IMR-90 (cell line): ENCODE measurements at regions not wholly inside any gene's neighbourhood (a gene's known extent, or its start where the extent isn't known, plus 50 kb on each side); places are given as distances from the start of the nearest gene placed in this dataset.

Experiments
- ATAC-seq: fragments of 200-7000 bp; cut with Tn5 transposase; 2 replicates; pipeline ENCODE4 v1.9.1; 2020; ENCODE audit warnings: low read depth, mild to moderate bottlenecking, moderate library complexity
- BruUV-seq: library from RNA; stranded (reverse); fragments of 400-500 nt; replicated peaks from 2 replicates; lab custom pipeline; 2021; lab: Mats Ljungman, UMichigan
- CTCF ChIA-PET: fragments of 300-600 bp; formaldehyde crosslinking; extraction: SDS; loops from one replicate; lab custom pipeline; 2021; ENCODE audit warnings: antibody characterized with exemption; lab: Yijun Ruan, JAX
- POLR2A ChIA-PET: fragments of 300-600 bp; sonication (Branson Sonifier 250); formaldehyde crosslinking; loops from one replicate; lab custom pipeline; 2022; ENCODE audit warnings: antibody characterized with exemption; ENCODE audit not compliant: unreplicated experiment; lab: Charles Lee
- DNase-seq: peaks from one replicate; pipeline ENCODE4 v3.0.0; 2013
- H2AFZ ChIP-seq: replicated peaks from 2 replicates; pipeline ENCODE3; 2013; ENCODE audit warnings: low read length, mild to moderate bottlenecking; ENCODE audit not compliant: poor library complexity
- H2AK5ac ChIP-seq: 2 replicates; pipeline ENCODE4 v1.6.1; 2013; ENCODE audit warnings: low read depth, low read length, inconsistent platforms
- H2AK9ac ChIP-seq: replicated peaks from 2 replicates; pipeline ENCODE3; 2013; ENCODE audit warnings: mild to moderate bottlenecking, low read depth, low read length, moderate library complexity; ENCODE audit not compliant: poor library complexity
- H2BK120ac ChIP-seq: 2 replicates; pipeline ENCODE4 v1.6.1; 2013; ENCODE audit warnings: low read depth, low read length, inconsistent platforms
- H2BK15ac ChIP-seq: 3 replicates; pipeline ENCODE4 v1.6.1; 2013; ENCODE audit warnings: low read depth, low read length, inconsistent platforms
- H2BK20ac ChIP-seq: 2 replicates; pipeline ENCODE4 v1.6.1; 2013; ENCODE audit warnings: low read depth, mild to moderate bottlenecking, inconsistent platforms, low read length, moderate library complexity
- H2BK5ac ChIP-seq: 2 replicates; pipeline ENCODE4 v1.6.1; 2013; ENCODE audit warnings: mild to moderate bottlenecking, low read depth, low read length, inconsistent platforms; ENCODE audit not compliant: poor library complexity, severe bottlenecking
- H3K14ac ChIP-seq: replicated peaks from 2 replicates; pipeline ENCODE4 v1.6.1; 2013; ENCODE audit warnings: low read depth, low read length, inconsistent platforms
- H3K18ac ChIP-seq: 2 replicates; pipeline ENCODE4 v1.6.1; 2013; ENCODE audit warnings: low read depth, low read length, control low read depth
- H3K23ac ChIP-seq: 2 replicates; pipeline ENCODE4 v1.6.1; 2013; ENCODE audit warnings: low read depth, low read length, inconsistent platforms
- H3K27ac ChIP-seq: 2 replicates; pipeline ENCODE4 v1.5.1; 2013; ENCODE audit warnings: mild to moderate bottlenecking, control low read depth, low read length; ENCODE audit not compliant: insufficient read depth
- H3K27me3 ChIP-seq: 2 replicates; pipeline ENCODE4 v1.6.1; 2013; ENCODE audit warnings: low read length; ENCODE audit not compliant: control insufficient read depth, insufficient read depth
- H3K36me3 ChIP-seq: 2 replicates; pipeline ENCODE4 v1.6.1; 2013; ENCODE audit warnings: low read length, mixed read lengths; ENCODE audit not compliant: control insufficient read depth, insufficient read depth
- H3K4ac ChIP-seq: 2 replicates; pipeline ENCODE4 v1.6.1; 2013; ENCODE audit warnings: low read depth, low read length, inconsistent platforms
- H3K4me1 ChIP-seq: 2 replicates; pipeline ENCODE4 v1.6.1; 2013; ENCODE audit warnings: low read length, mixed read lengths; ENCODE audit not compliant: control insufficient read depth, insufficient read depth
- H3K4me2 ChIP-seq: 2 replicates; pipeline ENCODE4 v1.6.1; 2013; ENCODE audit warnings: low read depth, mild to moderate bottlenecking, control low read depth, low read length, moderate library complexity
- H3K4me3 ChIP-seq: 2 replicates; pipeline ENCODE4 v1.5.1; 2013; ENCODE audit warnings: low read depth, mild to moderate bottlenecking, control low read depth, low read length, moderate library complexity; ENCODE audit not compliant: insufficient read depth
- H3K56ac ChIP-seq: 2 replicates; pipeline ENCODE4 v1.6.1; 2013; ENCODE audit warnings: low read length, inconsistent platforms; ENCODE audit not compliant: insufficient read depth; ENCODE audit errors: extremely low read depth
- H3K79me1 ChIP-seq, 2 experiments: 2 replicates each; pipeline ENCODE4 v1.6.1; 2013; ENCODE audit warnings: low read length in 2 of 2, inconsistent platforms in 1 of 2, low read depth in 1 of 2
- H3K9ac ChIP-seq: 2 replicates; pipeline ENCODE4 v1.6.1; 2013; ENCODE audit warnings: low read depth, low read length, control low read depth
- H3K9me1 ChIP-seq: 2 replicates; pipeline ENCODE4 v1.6.1; 2013; ENCODE audit warnings: low read length, inconsistent platforms; ENCODE audit not compliant: insufficient read depth
- H3K9me3 ChIP-seq: 2 replicates; pipeline ENCODE4 v1.6.1; 2013; ENCODE audit warnings: low read length; ENCODE audit not compliant: control insufficient read depth, insufficient read depth
- H4K20me1 ChIP-seq: 2 replicates; pipeline ENCODE4 v1.6.1; 2013; ENCODE audit warnings: low read length, inconsistent platforms; ENCODE audit not compliant: insufficient read depth
- H4K5ac ChIP-seq: 2 replicates; pipeline ENCODE4 v1.6.1; 2013; ENCODE audit warnings: mild to moderate bottlenecking, low read depth, low read length, control low read depth
- H4K8ac ChIP-seq, 2 experiments: 2 replicates each; pipeline ENCODE4 v1.6.1; 2013; ENCODE audit warnings: low read depth in 2 of 2, low read length in 2 of 2, control low read depth in 1 of 2, inconsistent platforms in 1 of 2
- H4K91ac ChIP-seq: 2 replicates; pipeline ENCODE4 v1.6.1; 2013; ENCODE audit warnings: low read depth, low read length, inconsistent platforms; ENCODE audit not compliant: insufficient read depth
- BHLHE40 ChIP-seq: fragments of 150-350 bp; IDR thresholded peaks from 2 replicates; pipeline ENCODE4 v1.6.1; 2016; ENCODE audit warnings: mild to moderate bottlenecking, low read depth, low read length
- CEBPB ChIP-seq: IDR thresholded peaks from 2 replicates; pipeline ENCODE4 v1.6.1; 2012; ENCODE audit warnings: low read depth, low read length, improper control_type of control experiment
- MAFK ChIP-seq: IDR thresholded peaks from 2 replicates; pipeline ENCODE4 v1.6.1; 2012; ENCODE audit warnings: low read depth, low read length, improper control_type of control experiment
- MAZ ChIP-seq: IDR thresholded peaks from 2 replicates; pipeline ENCODE4 v1.6.1; 2012; ENCODE audit warnings: low read depth, mild to moderate bottlenecking, low read length, improper control_type of control experiment, moderate library complexity, borderline replicate concordance
- MXI1 ChIP-seq: IDR thresholded peaks from 2 replicates; pipeline ENCODE4 v1.6.1; 2012; ENCODE audit warnings: low read depth, mild to moderate bottlenecking, low read length, moderate library complexity, borderline replicate concordance
- NFE2L2 ChIP-seq: fragments of 150-350 bp; IDR thresholded peaks from 2 replicates; pipeline ENCODE4 v1.6.1; 2016; ENCODE audit warnings: low read depth, mild to moderate bottlenecking, low read length
- RCOR1 ChIP-seq: IDR thresholded peaks from 2 replicates; pipeline ENCODE4 v1.6.1; 2012; ENCODE audit warnings: mild to moderate bottlenecking, low read length, improper control_type of control experiment; ENCODE audit not compliant: insufficient replicate concordance
- SMC3 ChIP-seq: fragments of 150-350 bp; IDR thresholded peaks from 2 replicates; pipeline ENCODE4 v1.6.1; 2016; ENCODE audit warnings: low read depth, mild to moderate bottlenecking, antibody characterized with exemption, low read length, moderate library complexity
- WGBS, 2 experiments: methylation state at CpG; one replicate each; pipeline versions ENCODE4 v1.1.5 to v1.1.7; 2013; ENCODE audit warnings: missing lambda C conversion rate in 2 of 2; ENCODE audit not compliant: insufficient read length in 1 of 2; ENCODE audit errors: extremely low coverage in 2 of 2; 5-methylcytosine and 5-hydroxymethylcytosine counted together
- dilution Hi-C: fragments of 300-500 bp; cut with HindIII; formaldehyde crosslinking; loops from one replicate; pipeline ENCODE4 v1.14.3; 2018; ENCODE audit warnings: low sequenced_read_pairs; ENCODE audit not compliant: unreplicated experiment
- in situ Hi-C: fragments of 300-500 bp; cut with MboI; formaldehyde crosslinking; loops from 3 replicates; pipeline ENCODE4 v1.14.3; 2019; ENCODE audit warnings: low sequenced_read_pairs, inconsistent platforms, mixed read lengths
- intact Hi-C: fragments of 100-400 bp; cut with micrococcal nuclease; formaldehyde crosslinking; loops from 2 replicates; pipeline ENCODE4 v1.10.0; 2022
- TF ChIP-seq, protein P1 (sequence below): fragments of 150-350 bp; IDR thresholded peaks from 2 replicates; pipeline ENCODE4 v1.6.1; 2017; ENCODE audit warnings: mild to moderate bottlenecking, antibody characterized with exemption, low read length, low read depth
- TF ChIP-seq, protein P2 (sequence below): conservative IDR thresholded peaks from 2 replicates; pipeline ENCODE4 v1.5.1; 2012; ENCODE audit warnings: mild to moderate bottlenecking, low read depth, low read length, improper control_type of control experiment

DNA sequence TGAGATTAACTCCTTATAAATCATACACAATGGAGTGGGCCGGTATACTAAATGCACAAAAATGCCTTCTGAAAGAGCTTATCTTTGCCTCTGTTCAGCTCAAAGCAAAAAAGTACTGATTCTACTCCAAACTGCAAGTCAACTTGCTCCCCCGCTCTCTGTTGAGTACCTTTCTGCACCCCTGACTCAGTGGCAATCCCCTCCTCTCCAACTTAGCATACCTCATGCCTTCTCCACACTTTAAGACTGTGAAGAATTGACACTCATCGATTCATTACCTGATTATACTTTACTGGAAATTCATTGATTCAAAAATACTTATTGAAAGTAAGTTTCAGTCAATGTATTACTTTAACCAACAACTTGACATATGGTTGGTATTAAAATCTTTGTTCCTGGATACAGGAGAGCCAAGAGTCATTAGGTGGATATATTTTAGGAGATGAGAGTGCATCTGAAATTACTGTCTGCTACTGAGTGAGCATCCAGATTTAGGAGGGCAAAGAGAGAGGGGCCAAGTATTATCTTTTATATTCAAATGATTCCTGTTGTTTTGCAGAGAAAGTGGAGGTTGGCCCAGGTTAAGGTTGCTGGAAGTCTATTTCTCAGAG lies 187.7 kb downstream of the ICOS start:
- Histone ChIP-seq H3K4ac (no peak overlapping the region), H2BK120ac (no peak overlapping the region), H3K79me1 (no peaks in the 10 kb centered on the region), H2BK15ac (no peak overlapping the region), H3K4me1 (no peaks in the 10 kb centered on the region), H2AK5ac (no peak overlapping the region), H3K27me3 (peaks cover 7% of the 10 kb centered on the region), H3K9ac (no peak overlapping the region), H3K18ac (no peak overlapping the region), H3K9me3 (no peaks in the 10 kb centered on the region), H3K4me2 (no peak overlapping the region), H3K4me3 (no peak overlapping the region), H3K36me3 (no peaks in the 10 kb centered on the region), H3K14ac (no peak overlapping the region), H4K5ac (no peak overlapping the region), H4K8ac (no peak overlapping the region), H4K20me1 (no peaks in the 10 kb centered on the region), H2AFZ (no peak overlapping the region), H2BK5ac (no peak overlapping the region), H4K91ac (no peak overlapping the region), H2AK9ac (no peak overlapping the region), H3K27ac (no peak overlapping the region), H3K23ac (no peak overlapping the region), H3K9me1 (no peaks in the 10 kb centered on the region), H2BK20ac (no peak overlapping the region), H3K56ac (no peak overlapping the region)
- ATAC-seq = no peak
- ChIA-PET CTCF (no interaction called here), POLR2A (no interaction called here)
- BruUV-seq = no TSS peak
- in situ Hi-C loops = no loop called here
- TF ChIP-seq MAZ = no peak
- TF ChIP-seq, protein P1, sequence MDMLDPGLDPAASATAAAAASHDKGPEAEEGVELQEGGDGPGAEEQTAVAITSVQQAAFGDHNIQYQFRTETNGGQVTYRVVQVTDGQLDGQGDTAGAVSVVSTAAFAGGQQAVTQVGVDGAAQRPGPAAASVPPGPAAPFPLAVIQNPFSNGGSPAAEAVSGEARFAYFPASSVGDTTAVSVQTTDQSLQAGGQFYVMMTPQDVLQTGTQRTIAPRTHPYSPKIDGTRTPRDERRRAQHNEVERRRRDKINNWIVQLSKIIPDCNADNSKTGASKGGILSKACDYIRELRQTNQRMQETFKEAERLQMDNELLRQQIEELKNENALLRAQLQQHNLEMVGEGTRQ = no peak
- TF ChIP-seq SMC3 = no peak
- no peak for TF ChIP-seq CEBPB
- TF ChIP-seq MXI1 = no peak
- TF ChIP-seq, protein P2, sequence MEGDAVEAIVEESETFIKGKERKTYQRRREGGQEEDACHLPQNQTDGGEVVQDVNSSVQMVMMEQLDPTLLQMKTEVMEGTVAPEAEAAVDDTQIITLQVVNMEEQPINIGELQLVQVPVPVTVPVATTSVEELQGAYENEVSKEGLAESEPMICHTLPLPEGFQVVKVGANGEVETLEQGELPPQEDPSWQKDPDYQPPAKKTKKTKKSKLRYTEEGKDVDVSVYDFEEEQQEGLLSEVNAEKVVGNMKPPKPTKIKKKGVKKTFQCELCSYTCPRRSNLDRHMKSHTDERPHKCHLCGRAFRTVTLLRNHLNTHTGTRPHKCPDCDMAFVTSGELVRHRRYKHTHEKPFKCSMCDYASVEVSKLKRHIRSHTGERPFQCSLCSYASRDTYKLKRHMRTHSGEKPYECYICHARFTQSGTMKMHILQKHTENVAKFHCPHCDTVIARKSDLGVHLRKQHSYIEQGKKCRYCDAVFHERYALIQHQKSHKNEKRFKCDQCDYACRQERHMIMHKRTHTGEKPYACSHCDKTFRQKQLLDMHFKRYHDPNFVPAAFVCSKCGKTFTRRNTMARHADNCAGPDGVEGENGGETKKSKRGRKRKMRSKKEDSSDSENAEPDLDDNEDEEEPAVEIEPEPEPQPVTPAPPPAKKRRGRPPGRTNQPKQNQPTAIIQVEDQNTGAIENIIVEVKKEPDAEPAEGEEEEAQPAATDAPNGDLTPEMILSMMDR = no peak
- TF ChIP-seq NFE2L2 = no peak
- no peak for TF ChIP-seq MAFK
- no peak for TF ChIP-seq BHLHE40
- no peak for TF ChIP-seq RCOR1
- DNase-seq = no peak
- dilution Hi-C loops = no loop called here
- intact Hi-C loops = no loop called here
- WGBS, 2 experiments = 75% methylated on average over 1 of the region's 3 CpGs; no CpG with 5 or more reads in 1 of the 2 experiments
